HG02623 (cell line): ENCODE measurements at regions not wholly inside any gene's neighbourhood (a gene's known extent, or its start where the extent isn't known, plus 50 kb on each side); places are given as distances from the start of the nearest gene placed in this dataset.

Experiments
- ATAC-seq: cut with Tn5 transposase; IDR thresholded peaks from one replicate; pipeline ENCODE4 v1.9.1; 2021; ENCODE audit warnings: moderate library complexity; ENCODE audit not compliant: unreplicated experiment

GRCh38 chr7:81533931-81534330 lies 235.9 kb downstream of the HGF start:
- ATAC-seq = no peak

- ATAC-seq = no peak
Observed at GRCh38 chr7:81533426-81533825, 236.4 kb downstream of the HGF start.

DNA sequence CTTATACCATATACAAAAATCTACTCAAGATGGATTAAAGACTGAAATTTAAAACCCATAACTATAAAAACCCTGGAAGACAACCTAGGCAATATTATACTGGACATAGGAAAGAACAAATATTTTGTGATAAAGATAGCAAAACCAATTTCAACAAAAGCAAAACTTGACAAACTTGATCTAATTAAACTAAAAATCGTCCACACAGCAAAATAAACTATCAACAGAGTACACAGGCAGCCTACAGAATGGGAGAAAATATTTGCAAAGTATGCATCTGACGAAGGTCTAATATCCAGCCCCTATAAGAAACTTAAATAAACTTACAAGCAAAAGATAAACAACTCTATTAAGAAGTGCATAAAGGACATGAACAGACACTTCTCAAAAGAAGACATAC lies 240.1 kb downstream of the HGF start:
- no peak for ATAC-seq

DNA sequence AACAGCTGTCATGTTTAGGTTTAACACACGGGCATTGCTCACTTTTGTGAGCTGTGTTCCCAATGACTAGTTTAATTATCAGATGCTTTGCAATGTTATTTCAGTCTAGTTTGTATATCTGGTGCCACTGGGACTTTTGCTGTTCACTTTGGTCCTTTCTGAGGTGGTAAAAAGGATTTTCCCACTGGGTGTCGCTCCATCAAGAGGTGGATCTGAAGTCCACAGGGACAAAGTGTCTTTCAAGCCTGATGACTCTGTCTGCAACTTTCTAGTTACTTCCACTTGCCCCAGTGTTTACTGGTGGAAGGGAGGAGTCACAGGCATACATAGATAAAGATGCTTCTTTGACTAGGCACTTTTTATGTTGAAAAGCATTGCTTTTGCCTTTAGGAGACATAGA lies 242.2 kb downstream of the HGF start:
- no peak for ATAC-seq

- no peak for ATAC-seq
Observed at GRCh38 chr7:81526971-81527370, 242.9 kb downstream of the HGF start.

- ATAC-seq = no peak
Observed at GRCh38 chr7:81525841-81526240, 244.0 kb downstream of the HGF start.

DNA sequence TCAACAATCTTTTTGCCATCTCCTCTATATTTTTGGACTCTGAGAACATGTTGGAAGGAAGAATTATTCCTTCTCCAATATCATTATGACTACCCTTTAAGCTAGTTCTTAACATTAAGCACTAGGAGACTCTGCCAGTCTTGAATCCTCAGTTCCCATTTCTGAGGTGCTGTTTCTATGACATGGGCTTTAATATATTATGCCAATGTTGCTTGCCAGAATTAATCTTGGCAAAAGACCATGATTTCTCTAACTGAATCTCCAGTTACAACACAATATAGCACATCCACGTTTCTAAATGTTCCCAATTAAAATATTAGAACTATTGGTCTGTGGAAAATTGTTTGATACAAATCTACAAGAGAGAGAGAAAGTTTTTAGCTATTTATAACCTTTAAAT lies 250.0 kb downstream of the HGF start:
- ATAC-seq = no peak

GRCh38 chr7:81516898-81517297 lies 252.9 kb downstream of the HGF start:
- ATAC-seq = no peak

DNA sequence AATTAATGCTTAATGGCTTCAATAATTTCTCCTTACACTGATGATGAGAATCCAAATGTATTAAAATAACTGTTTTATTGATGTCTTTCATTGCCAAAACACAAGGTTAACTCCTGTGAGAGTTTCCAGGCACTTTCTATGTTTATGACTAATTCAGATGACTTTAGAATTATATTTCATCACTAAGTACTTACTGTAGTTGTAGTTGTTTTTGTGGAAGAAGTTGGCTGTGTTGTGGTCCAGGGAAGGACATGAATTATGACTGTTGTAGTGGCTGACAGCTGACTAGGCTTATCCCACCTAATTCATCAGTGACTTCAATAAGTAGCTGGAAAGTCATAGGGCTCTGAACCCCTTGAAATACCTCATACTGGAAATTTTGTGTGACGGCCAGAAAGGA lies 254.8 kb downstream of the HGF start:
- ATAC-seq = no peak

DNA sequence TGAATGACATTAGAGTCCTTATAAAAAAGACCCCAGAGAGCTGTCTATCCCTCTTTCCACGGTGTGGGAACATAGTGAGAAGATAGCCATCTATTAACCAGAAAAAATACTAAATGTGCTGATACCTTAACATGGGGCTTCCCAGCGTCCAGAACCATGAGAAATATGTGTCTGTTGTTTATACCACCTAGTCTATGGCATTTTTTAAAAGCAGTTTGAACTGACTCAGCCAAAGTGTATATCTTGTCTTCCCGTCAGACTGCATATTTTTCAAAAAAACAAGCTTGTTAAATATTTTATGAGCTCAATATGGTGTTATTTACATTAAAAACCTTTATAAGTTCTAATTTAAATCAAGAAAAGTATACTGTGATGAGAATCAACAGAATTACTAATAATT lies 255.3 kb downstream of the HGF start:
- no peak for ATAC-seq

DNA sequence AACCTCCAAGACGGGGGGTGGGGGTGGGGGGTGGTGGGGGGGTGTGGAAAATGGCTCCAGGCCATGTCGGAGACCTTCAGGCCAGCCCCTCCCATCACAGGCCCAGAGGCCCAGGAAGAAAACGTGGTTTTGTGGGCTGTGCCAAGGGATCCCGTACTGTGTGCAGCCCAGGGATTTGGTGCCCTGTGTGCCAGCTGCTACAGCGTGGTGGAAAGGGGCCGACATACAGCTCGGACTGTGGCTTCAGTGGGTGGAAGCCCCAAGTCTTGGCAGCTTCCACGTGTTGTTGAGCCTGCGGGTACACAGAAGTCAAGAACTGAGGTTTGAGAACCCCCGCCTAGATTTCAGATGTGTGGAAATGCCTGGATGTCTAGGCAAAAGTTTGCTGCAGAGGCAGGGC lies 259.7 kb downstream of the HGF start:
- ATAC-seq = no peak

- ATAC-seq = no peak
Observed at GRCh38 chr7:81507221-81507620, 262.6 kb downstream of the HGF start.

- ATAC-seq = no peak
Observed at GRCh38 chr7:81506609-81507008, 263.2 kb downstream of the HGF start.

GRCh38 chr7:81503771-81504170 lies 266.1 kb downstream of the HGF start:
- no peak for ATAC-seq

DNA sequence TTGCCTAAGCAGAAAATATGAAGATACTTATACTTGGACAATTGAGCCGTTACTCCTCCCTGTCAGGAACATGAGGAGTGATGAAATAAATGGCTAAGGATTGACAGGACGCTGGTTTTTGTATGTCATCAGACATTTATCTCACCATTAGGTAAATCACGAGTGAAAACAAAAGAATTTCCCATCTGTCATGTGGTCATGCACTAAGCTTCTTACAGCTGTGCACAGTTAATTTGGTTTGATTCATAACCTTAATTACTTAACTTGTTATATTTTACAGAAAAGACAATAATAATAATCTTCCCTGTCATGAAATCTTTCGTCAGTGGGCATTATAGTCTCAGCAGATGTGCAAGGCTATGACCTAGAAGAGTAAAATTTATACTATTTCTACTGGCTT lies 266.5 kb downstream of the HGF start:
- ATAC-seq = no peak

DNA sequence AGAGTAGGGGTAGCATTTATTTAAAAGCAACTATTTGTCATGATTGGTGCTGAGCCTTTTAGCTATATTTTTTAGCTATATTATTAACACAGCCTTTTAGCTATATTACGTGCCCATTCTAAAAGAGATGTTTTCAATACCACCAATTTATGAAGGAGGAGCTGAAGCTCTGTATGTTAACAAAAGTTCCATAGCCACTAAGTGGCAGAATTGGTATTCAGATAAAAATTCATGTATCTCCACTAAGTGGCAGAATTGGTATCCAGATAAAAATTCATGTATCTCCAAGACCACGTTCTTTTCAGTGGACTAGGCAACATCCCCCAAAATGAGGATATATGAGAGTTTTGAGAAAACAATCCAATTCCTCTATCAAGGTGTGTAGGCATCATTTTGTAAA lies 268.6 kb downstream of the HGF start:
- no peak for ATAC-seq

DNA sequence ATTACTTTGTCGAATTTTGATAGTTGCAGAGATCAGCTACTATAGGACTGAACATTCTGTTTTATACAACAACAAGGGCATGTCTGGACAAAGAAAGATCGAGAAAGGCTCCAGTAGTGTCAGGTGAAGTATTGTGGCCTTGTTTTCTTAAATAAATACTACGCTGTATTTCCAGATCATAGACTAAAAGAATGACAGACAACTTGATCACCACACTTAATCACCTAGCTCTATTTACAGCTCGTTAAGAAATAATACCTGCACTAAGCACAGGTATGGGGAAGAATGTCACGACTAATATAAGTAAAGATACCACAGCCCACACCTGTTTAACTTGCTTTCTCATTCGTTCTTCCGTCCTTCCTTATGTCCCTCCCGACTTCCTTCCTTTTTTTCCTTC lies 269.2 kb downstream of the HGF start:
- no peak for ATAC-seq

GRCh38 chr7:81499262-81500116 lies 270.4 kb downstream of the HGF start:
- peak; percentile 68 for ATAC-seq

DNA sequence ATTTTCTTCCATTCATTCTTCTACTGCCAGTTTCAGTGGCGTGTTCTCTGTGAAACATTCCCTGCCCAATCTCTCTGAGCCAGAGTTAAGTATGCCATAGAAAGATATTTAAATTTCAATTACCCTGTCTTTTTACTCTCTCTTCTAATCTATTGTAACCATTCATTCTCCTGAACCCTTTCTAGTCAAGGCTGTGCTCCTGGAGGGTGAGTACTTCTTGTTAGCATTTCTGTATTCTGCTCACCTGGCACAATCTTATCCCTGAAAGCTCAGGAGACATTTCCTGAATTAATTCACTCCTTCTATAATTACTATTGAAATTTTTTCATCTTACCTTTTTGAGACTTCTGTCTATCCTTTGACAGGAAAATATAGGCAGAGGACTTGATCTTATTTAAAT lies 271.7 kb downstream of the HGF start:
- ATAC-seq = no peak

GRCh38 chr7:81492910-81493309 lies 276.9 kb downstream of the HGF start:
- no peak for ATAC-seq

DNA sequence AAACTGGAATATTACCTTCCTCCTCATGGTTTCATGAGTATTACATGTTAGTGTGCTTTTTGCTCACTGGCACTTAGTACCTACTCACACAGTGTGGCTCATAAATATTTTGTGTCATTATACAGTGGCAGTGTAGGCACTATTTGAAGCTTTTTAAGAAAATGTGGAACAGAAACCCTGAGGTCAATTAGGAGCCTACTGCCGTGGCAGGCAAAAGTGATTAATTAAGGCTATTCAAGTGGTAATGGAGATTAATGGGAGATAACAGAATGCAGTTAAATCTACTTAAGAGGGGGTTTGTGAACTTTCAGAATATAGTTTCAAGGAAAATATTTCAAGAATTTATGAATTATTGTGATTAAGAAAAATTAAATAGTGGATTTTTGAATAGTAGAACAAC lies 277.6 kb downstream of the HGF start:
- ATAC-seq = no peak

GRCh38 chr7:81491573-81491972 lies 278.3 kb downstream of the HGF start:
- no peak for ATAC-seq

DNA sequence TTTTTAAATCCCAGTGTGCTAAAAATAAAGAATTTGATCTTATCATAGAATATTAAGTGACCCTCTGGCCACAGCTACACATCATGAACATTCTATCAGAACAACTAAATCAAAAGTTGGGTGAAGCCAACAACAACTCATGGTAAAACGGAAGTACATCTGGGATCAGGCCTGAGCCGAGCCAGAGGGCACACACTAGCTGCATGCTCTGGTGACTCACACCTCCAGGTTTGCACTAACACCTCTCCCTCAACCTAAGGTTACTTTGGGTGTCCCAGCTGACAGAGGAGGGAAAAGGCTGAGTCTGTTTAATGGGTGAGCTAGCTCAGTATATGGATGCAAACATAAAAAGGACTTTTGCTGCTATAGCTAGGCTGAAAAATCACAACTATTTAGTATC lies 281.6 kb downstream of the HGF start:
- no peak for ATAC-seq
